ENCODE measurements at regions not wholly inside any gene's neighbourhood (a gene's known extent, or its start where the extent isn't known, plus 50 kb on each side); places are given as distances from the start of the nearest gene placed in this dataset.

GRCh38 chr7:41446606-41447449, 256.1 kb downstream of the INHBA start:
- H3K79me2 ChIP-seq (ENCODE audit: control insufficient read depth, insufficient read depth, low read length): no peaks in the 10 kb centered on the region
- no peak overlapping the region for H3K9ac ChIP-seq (ENCODE audit: control insufficient read depth, insufficient read depth, low read length)
- RAD21 ChIA-PET (ENCODE audit: unreplicated experiment): no interaction called here
- intact Hi-C loops (cut with micrococcal nuclease; ENCODE audit: unreplicated experiment): no loop called here
- no TSS peak for BruUV-seq (replicated peaks)
- no peak for TF ChIP-seq RBBP5 (conservative IDR thresholded peaks at IDR 0.05)
- no peak for TF ChIP-seq E4F1 (IDR thresholded peaks at IDR 0.05; ENCODE audit: borderline replicate concordance, partially characterized antibody)
- TF ChIP-seq TCF7 (IDR thresholded peaks at IDR 0.05; ENCODE audit: borderline replicate concordance): no peak
- TF ChIP-seq, protein P1, sequence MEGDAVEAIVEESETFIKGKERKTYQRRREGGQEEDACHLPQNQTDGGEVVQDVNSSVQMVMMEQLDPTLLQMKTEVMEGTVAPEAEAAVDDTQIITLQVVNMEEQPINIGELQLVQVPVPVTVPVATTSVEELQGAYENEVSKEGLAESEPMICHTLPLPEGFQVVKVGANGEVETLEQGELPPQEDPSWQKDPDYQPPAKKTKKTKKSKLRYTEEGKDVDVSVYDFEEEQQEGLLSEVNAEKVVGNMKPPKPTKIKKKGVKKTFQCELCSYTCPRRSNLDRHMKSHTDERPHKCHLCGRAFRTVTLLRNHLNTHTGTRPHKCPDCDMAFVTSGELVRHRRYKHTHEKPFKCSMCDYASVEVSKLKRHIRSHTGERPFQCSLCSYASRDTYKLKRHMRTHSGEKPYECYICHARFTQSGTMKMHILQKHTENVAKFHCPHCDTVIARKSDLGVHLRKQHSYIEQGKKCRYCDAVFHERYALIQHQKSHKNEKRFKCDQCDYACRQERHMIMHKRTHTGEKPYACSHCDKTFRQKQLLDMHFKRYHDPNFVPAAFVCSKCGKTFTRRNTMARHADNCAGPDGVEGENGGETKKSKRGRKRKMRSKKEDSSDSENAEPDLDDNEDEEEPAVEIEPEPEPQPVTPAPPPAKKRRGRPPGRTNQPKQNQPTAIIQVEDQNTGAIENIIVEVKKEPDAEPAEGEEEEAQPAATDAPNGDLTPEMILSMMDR (IDR thresholded peaks at IDR 0.05 in 2 of 3, conservative IDR thresholded peaks at IDR 0.05 in 1 of 3; ENCODE audit: control insufficient read depth in 2 of 3, extremely low read depth in 1 of 3, insufficient read depth in 1 of 3, low read depth in 3 of 3, low read length in 3 of 3): no peak
- TF ChIP-seq YBX1 (IDR thresholded peaks at IDR 0.05): no peak
- no peak for TF ChIP-seq NRF1 (conservative IDR thresholded peaks at IDR 0.05; ENCODE audit: low read depth, low read length)
- TF ChIP-seq TBL1XR1 (IDR thresholded peaks at IDR 0.05; ENCODE audit: low read depth, low read length): no peak
- TF ChIP-seq TCF12 (IDR thresholded peaks at IDR 0.05; ENCODE audit: low read depth, low read length): no peak
- no peak for TF ChIP-seq ZSCAN29 (IDR thresholded peaks at IDR 0.05)
- TF ChIP-seq IRF4 (IDR thresholded peaks at IDR 0.05; ENCODE audit: low read depth, low read length): no peak
- TF ChIP-seq FOS (IDR thresholded peaks at IDR 0.05; ENCODE audit: borderline replicate concordance, extremely low read depth, insufficient read length): no peak
- no peak for TF ChIP-seq ZNF207 (IDR thresholded peaks at IDR 0.05; ENCODE audit: borderline replicate concordance)
- no peak for TF ChIP-seq ATF2 (IDR thresholded peaks at IDR 0.05; ENCODE audit: low read length)
- TF ChIP-seq SREBF1 (IDR thresholded peaks at IDR 0.05; ENCODE audit: low read length): no peak
- no peak for TF ChIP-seq RELA (IDR thresholded peaks at IDR 0.05; ENCODE audit: borderline replicate concordance, partially characterized antibody)
- no peak for TF ChIP-seq GATAD2B (conservative IDR thresholded peaks at IDR 0.05; ENCODE audit: low read depth)
- no peak for TF ChIP-seq CREM (IDR thresholded peaks at IDR 0.05; ENCODE audit: low read depth)
- in situ Hi-C loops (cut with MboI): no loop called here
- no peak overlapping the region for H2AFZ ChIP-seq (ENCODE audit: control insufficient read depth, low read depth, low read length)
- no peak overlapping the region for H3K27ac ChIP-seq (ENCODE audit: control insufficient read depth, insufficient read depth)
- H3K4me2 ChIP-seq (ENCODE audit: control insufficient read depth, insufficient read depth): no peak overlapping the region
- WGBS (ENCODE audit: insufficient coverage, insufficient replicate concordance, low lambda C conversion rate, missing lambda C conversion rate): 40% methylated on average over 7 of the region's 7 CpGs
- FAIRE-seq: no peak
- H3K4me1 ChIP-seq (ENCODE audit: control insufficient read depth, insufficient read depth, low read length): no peaks in the 10 kb centered on the region
- no peaks in the 10 kb centered on the region for H3K27me3 ChIP-seq (replicated peaks in 1 of 2; ENCODE audit: control insufficient read depth in 2 of 2, insufficient read depth in 2 of 2, low read length in 1 of 2)
- no peaks in the 10 kb centered on the region for H3K9me3 ChIP-seq (replicated peaks; ENCODE audit: control insufficient read depth, insufficient read depth, low read length)
- H4K20me1 ChIP-seq (ENCODE audit: control insufficient read depth, insufficient read depth): no peaks in the 10 kb centered on the region
- no peak for ATAC-seq
- POLR2A ChIA-PET: no interaction called here
- CTCF ChIA-PET: no interaction called here
- SMC1A ChIA-PET (ENCODE audit: uncharacterized antibody, unreplicated experiment): interaction anchor here (0.5 kb wide), 1 partner anchor 1400 kb away, joined by 4 read pairs; no protein-coding TSS in a partner anchor
- no peaks in the 10 kb centered on the region for H3K36me3 ChIP-seq (ENCODE audit: control insufficient read depth in 2 of 2, insufficient read depth in 2 of 2, low read length in 1 of 2)
- no peak for DNase-seq (ENCODE audit: low read depth, low spot score)
- H3K4me3 ChIP-seq: no peak overlapping the region

Measured in GM12878 (cell line).